ENCODE measurements at regions not wholly inside any gene's neighbourhood (a gene's known extent, or its start where the extent isn't known, plus 50 kb on each side); places are given as distances from the start of the nearest gene placed in this dataset.

GRCh38 chr1:67629370-67630075, 55.5 kb upstream of the GADD45A start:
- Histone ChIP-seq H3K4me3 (ENCODE audit: low read depth in 2 of 2, low read length in 2 of 2) (no peak overlapping the region), H3K4me1 (ENCODE audit: control insufficient read depth, insufficient read depth, low read length) (peaks cover 24% of the 10 kb centered on the region), H3K27ac (ENCODE audit: low read length) (peak overlapping the region; percentile 87), H3K36me3 (ENCODE audit: control insufficient read depth, insufficient read depth, low read length) (no peaks in the 10 kb centered on the region), H3K9me3 (ENCODE audit: control insufficient read depth, insufficient read depth, low read depth, low read length) (no peaks in the 10 kb centered on the region; the same call in 1 of the 2 replicates), H3K27me3 (ENCODE audit: control insufficient read depth, insufficient read depth, low read length) (no peaks in the 10 kb centered on the region)
- CTCF ChIA-PET, result interaction anchor here (0.6 kb wide), 1 partner anchor 395 kb away, joined by 3 read pairs; no protein-coding TSS in a partner anchor
- intact Hi-C loops (cut with micrococcal nuclease; ENCODE audit: unreplicated experiment), result no loop called here
- in situ Hi-C loops (cut with HindIII; ENCODE audit: low pct_unique_long_range_greater_than_20kb, low sequenced_read_pairs), result no loop called here
- TF ChIP-seq SIN3A (IDR thresholded peaks at IDR 0.05; ENCODE audit: borderline replicate concordance, insufficient read depth, low read depth, low read length) (no peak), CTCF (IDR thresholded peaks at IDR 0.05) (0 out of 2 replicates have a peak, but pooled peaks have one; percentile 5)
- no TSS peak for BruUV-seq (replicated peaks)
- DNase-seq (ENCODE audit: low read depth, low spot score) (no peak), ATAC-seq (peak; percentile 70)
- POLR2A ChIA-PET, result no interaction called here

- DNase-seq (ENCODE audit: low read depth, low spot score), result no peak
- CTCF ChIA-PET, result no interaction called here
- in situ Hi-C loops (cut with HindIII; ENCODE audit: low pct_unique_long_range_greater_than_20kb, low sequenced_read_pairs), result no loop called here
Measured at GRCh38 chr1:67630438-67631045, 54.5 kb upstream of the GADD45A start.

More at GRCh38 chr1:67630438-67631045, 54.5 kb upstream of the GADD45A start:
- no peak for ATAC-seq
- Histone ChIP-seq H3K27me3 (ENCODE audit: control insufficient read depth, insufficient read depth, low read length) (no peaks in the 10 kb centered on the region), H3K4me1 (ENCODE audit: control insufficient read depth, insufficient read depth, low read length) (peaks cover 24% of the 10 kb centered on the region), H3K9me3 (ENCODE audit: control insufficient read depth, insufficient read depth, low read depth, low read length) (no peaks in the 10 kb centered on the region; the same call in 1 of the 2 replicates), H3K27ac (ENCODE audit: low read length) (peak overlapping the region; percentile 87), H3K36me3 (ENCODE audit: control insufficient read depth, insufficient read depth, low read length) (no peaks in the 10 kb centered on the region), H3K4me3 (ENCODE audit: low read depth in 2 of 2, low read length in 2 of 2) (no peak overlapping the region)
- POLR2A ChIA-PET, result no interaction called here
- intact Hi-C loops (cut with micrococcal nuclease; ENCODE audit: unreplicated experiment), result no loop called here
- TF ChIP-seq REST (IDR thresholded peaks at IDR 0.05; ENCODE audit: insufficient read depth in 1 of 2, low read depth in 2 of 2, low read length in 1 of 2), result no peak
- no peak for TF ChIP-seq CTCF (IDR thresholded peaks at IDR 0.05)
- no peak for TF ChIP-seq TCF7L2 (IDR thresholded peaks at IDR 0.05; ENCODE audit: low read depth, low read length)
- TF ChIP-seq POLR2AphosphoS5 (IDR thresholded peaks at IDR 0.05; ENCODE audit: low read depth, low read length), result no peak
- TF ChIP-seq SIN3A (IDR thresholded peaks at IDR 0.05; ENCODE audit: borderline replicate concordance, insufficient read depth, low read depth, low read length), result no peak
- BruUV-seq (replicated peaks), result no TSS peak
